GM12878 (cell line): ENCODE measurements at regions not wholly inside any gene's neighbourhood (a gene's known extent, or its start where the extent isn't known, plus 50 kb on each side); places are given as distances from the start of the nearest gene placed in this dataset.

Experiments
- CEBPB ChIP-seq, 2 experiments: fragments of 150-350 bp in 1 of 2; IDR thresholded peaks; 2 replicates each; pipeline ENCODE4 v1.6.1; 2012 to 2014; ENCODE audit warnings: low read depth in 2 of 2, low read length in 2 of 2, borderline replicate concordance in 1 of 2, inconsistent platforms in 1 of 2
- IKZF2 ChIP-seq, 2 experiments: fragments of 450-650 bp; IDR thresholded peaks; 2 replicates each; pipeline ENCODE4 v1.6.1; 2017; ENCODE audit warnings: mild to moderate bottlenecking in 2 of 2, moderate library complexity in 2 of 2
- POLR2A ChIP-seq: IDR thresholded peaks from 2 replicates; pipeline ENCODE4 v1.6.1; 2011; ENCODE audit warnings: low read depth, mild to moderate bottlenecking, low read length
- SMAD1 ChIP-seq: fragments of 450-650 bp; IDR thresholded peaks from 2 replicates; pipeline ENCODE4 v1.6.1; 2018; ENCODE audit warnings: mild to moderate bottlenecking, low read depth; ENCODE audit not compliant: partially characterized antibody
- TF ChIP-seq, protein P1 (sequence below): fragments of 450-650 bp; IDR thresholded peaks from 2 replicates; pipeline ENCODE4 v1.6.1; 2017; ENCODE audit warnings: low read depth, mild to moderate bottlenecking, moderate library complexity
- TF ChIP-seq, protein P2 (sequence below): IDR thresholded peaks from 2 replicates; pipeline ENCODE4 v1.6.1; 2012; ENCODE audit warnings: low read depth, low read length, improper control_type of control experiment

DNA sequence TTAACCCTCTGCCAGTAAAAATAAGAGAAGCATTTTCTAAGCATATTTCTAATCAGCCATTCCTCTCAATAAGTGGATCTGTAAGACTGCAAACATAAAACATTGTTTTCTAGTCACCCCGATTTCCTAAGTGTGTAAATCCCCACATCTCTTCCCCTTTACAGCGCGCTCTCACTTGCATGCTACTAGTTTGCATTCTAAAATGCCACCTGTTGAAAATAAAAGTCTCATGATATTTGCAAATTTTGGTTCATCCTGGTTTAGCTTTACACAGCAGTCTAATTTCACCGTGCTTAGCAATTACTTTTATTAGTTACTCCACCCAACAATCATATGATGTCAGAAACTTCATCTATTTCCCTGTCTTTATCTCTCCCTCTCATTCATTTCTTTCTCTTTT, 1230.7 kb upstream of the ZEB2 start:
- TF ChIP-seq CEBPB (IDR thresholded peaks at IDR 0.05; ENCODE audit: borderline replicate concordance in 1 of 2, low read depth in 2 of 2, low read length in 2 of 2), result no peak
- TF ChIP-seq SMAD1, result no peak
- TF ChIP-seq, protein P1, sequence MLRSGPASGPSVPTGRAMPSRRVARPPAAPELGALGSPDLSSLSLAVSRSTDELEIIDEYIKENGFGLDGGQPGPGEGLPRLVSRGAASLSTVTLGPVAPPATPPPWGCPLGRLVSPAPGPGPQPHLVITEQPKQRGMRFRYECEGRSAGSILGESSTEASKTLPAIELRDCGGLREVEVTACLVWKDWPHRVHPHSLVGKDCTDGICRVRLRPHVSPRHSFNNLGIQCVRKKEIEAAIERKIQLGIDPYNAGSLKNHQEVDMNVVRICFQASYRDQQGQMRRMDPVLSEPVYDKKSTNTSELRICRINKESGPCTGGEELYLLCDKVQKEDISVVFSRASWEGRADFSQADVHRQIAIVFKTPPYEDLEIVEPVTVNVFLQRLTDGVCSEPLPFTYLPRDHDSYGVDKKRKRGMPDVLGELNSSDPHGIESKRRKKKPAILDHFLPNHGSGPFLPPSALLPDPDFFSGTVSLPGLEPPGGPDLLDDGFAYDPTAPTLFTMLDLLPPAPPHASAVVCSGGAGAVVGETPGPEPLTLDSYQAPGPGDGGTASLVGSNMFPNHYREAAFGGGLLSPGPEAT, result no peak
- no peak for TF ChIP-seq POLR2A
- TF ChIP-seq, protein P2, sequence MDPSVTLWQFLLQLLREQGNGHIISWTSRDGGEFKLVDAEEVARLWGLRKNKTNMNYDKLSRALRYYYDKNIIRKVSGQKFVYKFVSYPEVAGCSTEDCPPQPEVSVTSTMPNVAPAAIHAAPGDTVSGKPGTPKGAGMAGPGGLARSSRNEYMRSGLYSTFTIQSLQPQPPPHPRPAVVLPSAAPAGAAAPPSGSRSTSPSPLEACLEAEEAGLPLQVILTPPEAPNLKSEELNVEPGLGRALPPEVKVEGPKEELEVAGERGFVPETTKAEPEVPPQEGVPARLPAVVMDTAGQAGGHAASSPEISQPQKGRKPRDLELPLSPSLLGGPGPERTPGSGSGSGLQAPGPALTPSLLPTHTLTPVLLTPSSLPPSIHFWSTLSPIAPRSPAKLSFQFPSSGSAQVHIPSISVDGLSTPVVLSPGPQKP, result no peak
- no peak for TF ChIP-seq IKZF2 (IDR thresholded peaks at IDR 0.05)
